ENCODE measurements at regions not wholly inside any gene's neighbourhood (a gene's known extent, or its start where the extent isn't known, plus 50 kb on each side); places are given as distances from the start of the nearest gene placed in this dataset.
"Not testable (repeated sequence)": the region's sequence is repeated elsewhere in the genome, so short reads cannot be mapped to it uniquely, and the experiment has no call there.

DNA sequence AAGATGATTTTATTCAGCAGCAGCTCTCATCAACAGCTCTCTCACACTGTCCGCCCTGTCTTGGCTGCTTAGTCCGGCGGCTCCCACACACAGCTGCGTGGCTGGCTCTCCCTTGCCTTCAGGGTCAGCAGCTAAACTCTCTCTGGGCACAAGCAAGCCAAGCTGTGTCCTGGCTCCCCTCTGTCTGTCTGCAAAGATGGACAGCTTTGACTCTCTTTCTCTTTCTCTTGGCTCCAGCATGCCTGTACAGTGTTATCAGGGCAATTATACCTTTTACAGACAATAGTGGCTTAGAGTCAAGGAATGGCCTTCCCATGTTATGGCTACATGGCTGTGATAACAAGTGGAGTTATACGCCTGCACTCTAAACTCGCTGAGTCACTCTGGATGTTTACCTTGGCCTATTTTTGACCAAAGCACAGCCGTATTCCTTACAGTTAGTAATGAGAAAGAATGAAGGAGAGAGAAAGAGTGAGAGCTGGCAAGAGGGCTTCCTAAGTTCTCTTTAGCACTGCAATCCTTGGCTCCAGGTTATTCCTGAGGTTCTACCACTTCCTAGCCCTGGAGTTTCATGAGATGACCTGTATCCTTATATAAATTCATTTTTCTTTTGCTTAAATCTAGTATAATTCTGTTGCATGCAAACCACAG lies 59.9 kb upstream of the ZSWIM5 start:
- WGBS (ENCODE audit: extremely low coverage, insufficient read length, low lambda C conversion rate) = no CpG with 5 or more reads among the region's 7 CpGs
- H3K4me2 ChIP-seq (ENCODE audit: insufficient read depth, insufficient read length, low read length) = no peak overlapping the region
- no peaks in the 10 kb centered on the region for H4K20me1 ChIP-seq (ENCODE audit: control insufficient read depth, insufficient read depth, insufficient read length)
- H3K4me1 ChIP-seq (ENCODE audit: insufficient read depth, low read length) = no peaks in the 10 kb centered on the region
- no peak overlapping the region for H2AFZ ChIP-seq (ENCODE audit: low read length)
- no peak overlapping the region for H3K9ac ChIP-seq (ENCODE audit: extremely low read depth, insufficient read length, low read length)
- no peak overlapping the region for H3K27ac ChIP-seq (ENCODE audit: insufficient read length, low read depth, low read length)
- no peaks in the 10 kb centered on the region for H3K9me3 ChIP-seq (ENCODE audit: control insufficient read depth, low read depth, low read length)
- H2BK20ac ChIP-seq (ENCODE audit: low read depth, low read length, poor library complexity, severe bottlenecking) = no peak overlapping the region
- no peak overlapping the region for H4K5ac ChIP-seq (ENCODE audit: insufficient read length, low read depth, low read length)
- no peak overlapping the region for H2AK5ac ChIP-seq (ENCODE audit: insufficient read length, low read length)
- H3K23me2 ChIP-seq (ENCODE audit: insufficient read length, low read depth, low read length, poor library complexity, severe bottlenecking) = no peaks in the 10 kb centered on the region
- H3T11ph ChIP-seq (ENCODE audit: low read length) = no peak overlapping the region
- no peak overlapping the region for H3K14ac ChIP-seq (ENCODE audit: insufficient read depth, low read length)
- H3K56ac ChIP-seq (ENCODE audit: insufficient read length, low read depth, low read length) = no peak overlapping the region
- H3K27me3 ChIP-seq (ENCODE audit: insufficient read depth, low read length) = no peaks in the 10 kb centered on the region
- H2BK12ac ChIP-seq (ENCODE audit: insufficient read length, low read depth, low read length) = no peak overlapping the region
- H2BK120ac ChIP-seq (ENCODE audit: low read depth, low read length, poor library complexity, severe bottlenecking) = no peak overlapping the region
- H3K27ac Mint-ChIP-seq = no peak overlapping the region
- no peaks in the 10 kb centered on the region; a peak in 1 of 4 replicates for H3K4me1 Mint-ChIP-seq
- H2BK15ac ChIP-seq (ENCODE audit: low read depth, low read length) = no peak overlapping the region
- H3K36me3 Mint-ChIP-seq (ENCODE audit: insufficient read depth in 1 of 3, low read depth in 3 of 3) = peaks cover 0 to 5% (median 3%) of the 10 kb centered on the region in 3 experiments; a peak in 4 of 7 replicates
- DNase-seq = no peak
- H2BK5ac ChIP-seq (ENCODE audit: insufficient read length, low read length) = no peak overlapping the region
- H3K4ac ChIP-seq (ENCODE audit: low read depth, low read length) = no peak overlapping the region
- TF ChIP-seq, protein P1, sequence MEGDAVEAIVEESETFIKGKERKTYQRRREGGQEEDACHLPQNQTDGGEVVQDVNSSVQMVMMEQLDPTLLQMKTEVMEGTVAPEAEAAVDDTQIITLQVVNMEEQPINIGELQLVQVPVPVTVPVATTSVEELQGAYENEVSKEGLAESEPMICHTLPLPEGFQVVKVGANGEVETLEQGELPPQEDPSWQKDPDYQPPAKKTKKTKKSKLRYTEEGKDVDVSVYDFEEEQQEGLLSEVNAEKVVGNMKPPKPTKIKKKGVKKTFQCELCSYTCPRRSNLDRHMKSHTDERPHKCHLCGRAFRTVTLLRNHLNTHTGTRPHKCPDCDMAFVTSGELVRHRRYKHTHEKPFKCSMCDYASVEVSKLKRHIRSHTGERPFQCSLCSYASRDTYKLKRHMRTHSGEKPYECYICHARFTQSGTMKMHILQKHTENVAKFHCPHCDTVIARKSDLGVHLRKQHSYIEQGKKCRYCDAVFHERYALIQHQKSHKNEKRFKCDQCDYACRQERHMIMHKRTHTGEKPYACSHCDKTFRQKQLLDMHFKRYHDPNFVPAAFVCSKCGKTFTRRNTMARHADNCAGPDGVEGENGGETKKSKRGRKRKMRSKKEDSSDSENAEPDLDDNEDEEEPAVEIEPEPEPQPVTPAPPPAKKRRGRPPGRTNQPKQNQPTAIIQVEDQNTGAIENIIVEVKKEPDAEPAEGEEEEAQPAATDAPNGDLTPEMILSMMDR (conservative IDR thresholded peaks at IDR 0.05) = no peak
- no peaks in the 10 kb centered on the region for H3K79me2 ChIP-seq (ENCODE audit: insufficient read depth, low read length)
- no peak overlapping the region for H4K91ac ChIP-seq (ENCODE audit: insufficient read length, low read depth, low read length)
- H3K4me3 Mint-ChIP-seq = no peak overlapping the region
- H3K27me3 Mint-ChIP-seq (ENCODE audit: low read depth) = peaks cover 6% of the 10 kb centered on the region; the same call in 1 of the 2 replicates
- H3K79me1 ChIP-seq (ENCODE audit: insufficient read depth, low read depth, low read length, poor library complexity, severe bottlenecking) = no peaks in the 10 kb centered on the region
- H3K18ac ChIP-seq (ENCODE audit: insufficient read length, low read depth, low read length) = no peak overlapping the region
- H3K9me3 Mint-ChIP-seq = peaks cover 17 to 18% of the 10 kb centered on the region in 2 experiments; a peak in 4 of 5 replicates
- H3K23ac ChIP-seq (ENCODE audit: insufficient read length, low read depth, low read length) = no peak overlapping the region
- no peak overlapping the region for H4K8ac ChIP-seq (replicated peaks; ENCODE audit: insufficient read length, low read depth, low read length)

DNA sequence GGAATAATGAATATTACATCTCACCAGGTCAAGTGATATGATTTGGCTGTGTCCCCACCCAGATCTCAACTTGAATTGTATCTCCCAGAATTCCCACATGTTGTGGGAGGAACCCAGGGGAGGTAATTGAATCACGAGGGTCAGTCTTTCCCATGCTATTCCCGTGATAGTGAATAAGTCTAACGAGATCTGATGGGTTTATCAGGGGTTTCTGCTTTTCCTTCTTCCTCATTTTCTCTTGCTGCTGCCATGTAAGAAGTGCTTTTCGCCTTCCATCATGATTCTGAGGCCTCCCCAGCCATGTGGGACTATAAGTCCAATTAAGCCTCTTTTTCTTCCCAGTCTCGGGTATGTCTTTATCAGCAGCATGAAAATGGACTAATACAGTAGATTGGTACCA lies 58.4 kb upstream of the HPDL start:
- H4K8ac ChIP-seq (replicated peaks; ENCODE audit: insufficient read length, low read depth, low read length); H2BK120ac ChIP-seq (ENCODE audit: low read depth, low read length, poor library complexity, severe bottlenecking); DNase-seq; H3K27ac Mint-ChIP-seq; H2BK15ac ChIP-seq (ENCODE audit: low read depth, low read length); H2BK20ac ChIP-seq (ENCODE audit: low read depth, low read length, poor library complexity, severe bottlenecking); H4K91ac ChIP-seq (ENCODE audit: insufficient read length, low read depth, low read length); H3T11ph ChIP-seq (ENCODE audit: low read length); H3K4me2 ChIP-seq (ENCODE audit: insufficient read depth, insufficient read length, low read length); H3K4me1 ChIP-seq (ENCODE audit: insufficient read depth, low read length); H2AK5ac ChIP-seq (ENCODE audit: insufficient read length, low read length); H3K9ac ChIP-seq (ENCODE audit: extremely low read depth, insufficient read length, low read length); H3K4me3 Mint-ChIP-seq; H2BK5ac ChIP-seq (ENCODE audit: insufficient read length, low read length); H3K27me3 ChIP-seq (ENCODE audit: insufficient read depth, low read length); H3K23ac ChIP-seq (ENCODE audit: insufficient read length, low read depth, low read length); H3K36me3 Mint-ChIP-seq (ENCODE audit: insufficient read depth in 1 of 3, low read depth in 3 of 3); H2AFZ ChIP-seq (ENCODE audit: low read length); H3K23me2 ChIP-seq (ENCODE audit: insufficient read length, low read depth, low read length, poor library complexity, severe bottlenecking); H3K18ac ChIP-seq (ENCODE audit: insufficient read length, low read depth, low read length); H4K5ac ChIP-seq (ENCODE audit: insufficient read length, low read depth, low read length); H3K14ac ChIP-seq (ENCODE audit: insufficient read depth, low read length); H4K20me1 ChIP-seq (ENCODE audit: control insufficient read depth, insufficient read depth, insufficient read length); H2BK12ac ChIP-seq (ENCODE audit: insufficient read length, low read depth, low read length); H3K4ac ChIP-seq (ENCODE audit: low read depth, low read length); H3K4me1 Mint-ChIP-seq; H3K56ac ChIP-seq (ENCODE audit: insufficient read length, low read depth, low read length); H3K9me3 ChIP-seq (ENCODE audit: control insufficient read depth, low read depth, low read length); H3K27me3 Mint-ChIP-seq (ENCODE audit: low read depth); H3K27ac ChIP-seq (ENCODE audit: insufficient read length, low read depth, low read length); H3K79me1 ChIP-seq (ENCODE audit: insufficient read depth, low read depth, low read length, poor library complexity, severe bottlenecking); H3K79me2 ChIP-seq (ENCODE audit: insufficient read depth, low read length): not testable (repeated sequence)
- peaks cover 11 to 14% of the 10 kb centered on the region in 2 experiments; a peak in 4 of 5 replicates for H3K9me3 Mint-ChIP-seq
- WGBS (ENCODE audit: extremely low coverage, insufficient read length, low lambda C conversion rate) = no CpG with 5 or more reads among the region's 5 CpGs
